ENCODE measurements at regions not wholly inside any gene's neighbourhood (a gene's known extent, or its start where the extent isn't known, plus 50 kb on each side); places are given as distances from the start of the nearest gene placed in this dataset.

GRCh38 chr6:23174781-23175361 is 605.5 kb downstream of the HDGFL1 start:
- DNase-seq (ENCODE audit: low read depth): peak; percentile 59
- no peaks in the 10 kb centered on the region for H3K36me3 ChIP-seq (ENCODE audit: control insufficient read depth, insufficient read depth, low read length)
- TF ChIP-seq, protein P1, sequence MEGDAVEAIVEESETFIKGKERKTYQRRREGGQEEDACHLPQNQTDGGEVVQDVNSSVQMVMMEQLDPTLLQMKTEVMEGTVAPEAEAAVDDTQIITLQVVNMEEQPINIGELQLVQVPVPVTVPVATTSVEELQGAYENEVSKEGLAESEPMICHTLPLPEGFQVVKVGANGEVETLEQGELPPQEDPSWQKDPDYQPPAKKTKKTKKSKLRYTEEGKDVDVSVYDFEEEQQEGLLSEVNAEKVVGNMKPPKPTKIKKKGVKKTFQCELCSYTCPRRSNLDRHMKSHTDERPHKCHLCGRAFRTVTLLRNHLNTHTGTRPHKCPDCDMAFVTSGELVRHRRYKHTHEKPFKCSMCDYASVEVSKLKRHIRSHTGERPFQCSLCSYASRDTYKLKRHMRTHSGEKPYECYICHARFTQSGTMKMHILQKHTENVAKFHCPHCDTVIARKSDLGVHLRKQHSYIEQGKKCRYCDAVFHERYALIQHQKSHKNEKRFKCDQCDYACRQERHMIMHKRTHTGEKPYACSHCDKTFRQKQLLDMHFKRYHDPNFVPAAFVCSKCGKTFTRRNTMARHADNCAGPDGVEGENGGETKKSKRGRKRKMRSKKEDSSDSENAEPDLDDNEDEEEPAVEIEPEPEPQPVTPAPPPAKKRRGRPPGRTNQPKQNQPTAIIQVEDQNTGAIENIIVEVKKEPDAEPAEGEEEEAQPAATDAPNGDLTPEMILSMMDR (IDR thresholded peaks at IDR 0.05; ENCODE audit: insufficient read depth, low read length, poor library complexity, severe bottlenecking): no peak
- no peaks in the 10 kb centered on the region for H3K27me3 ChIP-seq (ENCODE audit: control insufficient read depth, insufficient read depth, low read length)
- H3K4me3 ChIP-seq (ENCODE audit: low read depth, low read length): no peak overlapping the region

DNA sequence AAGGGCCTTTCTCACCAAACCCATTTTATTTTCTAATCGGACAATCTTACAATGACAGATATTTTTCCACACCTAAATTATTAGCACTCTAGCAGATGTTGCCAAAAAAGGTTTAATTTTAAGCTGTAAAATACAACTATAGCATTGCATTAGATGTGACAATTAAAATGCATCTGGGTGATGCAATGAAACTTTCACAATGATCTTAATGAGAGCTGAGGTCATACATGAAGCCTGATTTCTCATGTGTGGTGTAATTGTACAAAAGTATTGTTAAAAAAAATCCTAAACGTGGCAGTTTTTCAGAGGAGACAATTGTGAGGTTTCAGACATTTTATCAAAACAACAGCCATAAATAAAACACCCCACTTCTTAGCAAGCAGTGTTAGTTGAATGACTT is 606.0 kb downstream of the HDGFL1 start:
- no peak for DNase-seq (ENCODE audit: low read depth)
- no peak overlapping the region for H3K4me3 ChIP-seq (ENCODE audit: low read depth, low read length)
- TF ChIP-seq, protein P1 (IDR thresholded peaks at IDR 0.05; ENCODE audit: insufficient read depth, low read length, poor library complexity, severe bottlenecking): no peak

DNA sequence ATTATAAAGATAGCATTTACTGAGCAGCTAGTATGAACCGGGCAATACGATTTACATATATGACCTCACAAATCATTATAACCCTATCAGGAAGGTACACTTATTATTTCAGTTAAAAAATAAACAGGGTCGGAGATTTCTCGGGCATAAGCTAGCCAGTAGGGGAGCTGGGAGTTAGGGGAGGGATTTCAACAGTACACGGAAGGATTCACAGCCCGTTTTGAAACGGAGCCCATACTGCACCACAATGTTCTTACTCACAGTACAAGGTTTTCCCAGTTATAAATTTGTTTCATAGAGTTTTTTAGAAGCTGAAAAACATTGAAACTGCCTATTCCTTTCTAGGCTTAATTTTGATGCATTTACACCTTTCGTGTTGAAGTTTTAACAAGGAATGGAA is 607.1 kb downstream of the HDGFL1 start:
- Histone ChIP-seq H3K27me3 (ENCODE audit: control insufficient read depth, insufficient read depth, low read length) (no peaks in the 10 kb centered on the region), H3K4me3 (ENCODE audit: low read depth, low read length) (no peak overlapping the region), H3K36me3 (ENCODE audit: control insufficient read depth, insufficient read depth, low read length) (no peaks in the 10 kb centered on the region)
- no peak for DNase-seq (ENCODE audit: low read depth)
- TF ChIP-seq, protein P1 (IDR thresholded peaks at IDR 0.05; ENCODE audit: insufficient read depth, low read length, poor library complexity, severe bottlenecking): no peak

More for the DNA sequence above, 606.0 kb downstream of the HDGFL1 start:
- no peaks in the 10 kb centered on the region for H3K36me3 ChIP-seq (ENCODE audit: control insufficient read depth, insufficient read depth, low read length)
- H3K27me3 ChIP-seq (ENCODE audit: control insufficient read depth, insufficient read depth, low read length): no peaks in the 10 kb centered on the region

- Histone ChIP-seq H3K4me3 (ENCODE audit: low read depth, low read length) (no peak overlapping the region), H3K27me3 (ENCODE audit: control insufficient read depth, insufficient read depth, low read length) (no peaks in the 10 kb centered on the region), H3K36me3 (ENCODE audit: control insufficient read depth, insufficient read depth, low read length) (no peaks in the 10 kb centered on the region)
- TF ChIP-seq, protein P1 (IDR thresholded peaks at IDR 0.05; ENCODE audit: insufficient read depth, low read length, poor library complexity, severe bottlenecking): no peak
- DNase-seq (ENCODE audit: low read depth): no peak
Observed at GRCh38 chr6:23176883-23177282, 607.5 kb downstream of the HDGFL1 start.

DNA sequence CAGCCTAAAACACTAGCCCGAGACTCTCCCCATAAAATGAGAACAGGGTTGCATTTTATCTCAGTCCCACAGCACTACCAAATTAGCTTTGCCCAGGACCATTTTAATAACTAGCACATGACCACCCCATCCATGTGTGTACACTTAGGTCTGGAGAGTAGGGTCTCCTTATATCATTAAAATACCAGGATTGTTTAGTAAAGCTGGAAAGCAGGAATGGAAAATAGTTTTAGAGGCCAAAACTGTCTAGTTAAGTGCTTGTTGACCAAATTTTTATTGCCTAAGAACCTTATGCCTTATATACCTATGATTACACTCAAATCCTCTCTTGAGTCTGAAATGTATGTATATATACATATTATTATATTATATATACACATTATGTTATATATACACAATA is 608.4 kb downstream of the HDGFL1 start:
- TF ChIP-seq, protein P1 (IDR thresholded peaks at IDR 0.05; ENCODE audit: insufficient read depth, low read length, poor library complexity, severe bottlenecking): no peak
- no peak for DNase-seq (ENCODE audit: low read depth)
- no peaks in the 10 kb centered on the region for H3K27me3 ChIP-seq (ENCODE audit: control insufficient read depth, insufficient read depth, low read length)
- no peak overlapping the region for H3K4me3 ChIP-seq (ENCODE audit: low read depth, low read length)
- H3K36me3 ChIP-seq (ENCODE audit: control insufficient read depth, insufficient read depth, low read length): no peaks in the 10 kb centered on the region

GRCh38 chr6:23179994-23180393 is 610.6 kb downstream of the HDGFL1 start:
- Histone ChIP-seq H3K36me3 (ENCODE audit: control insufficient read depth, insufficient read depth, low read length) (no peaks in the 10 kb centered on the region), H3K27me3 (ENCODE audit: control insufficient read depth, insufficient read depth, low read length) (no peaks in the 10 kb centered on the region), H3K4me3 (ENCODE audit: low read depth, low read length) (no peak overlapping the region)
- TF ChIP-seq, protein P1 (IDR thresholded peaks at IDR 0.05; ENCODE audit: insufficient read depth, low read length, poor library complexity, severe bottlenecking): no peak
- no peak for DNase-seq (ENCODE audit: low read depth)

Data from kidney epithelial cell (primary cell).